ENCODE measurements at regions not wholly inside any gene's neighbourhood (a gene's known extent, or its start where the extent isn't known, plus 50 kb on each side); places are given as distances from the start of the nearest gene placed in this dataset.

GRCh38 chr5:158074992-158075769 lies 216.2 kb upstream of the CLINT1 start:
- TF ChIP-seq POLR2A (IDR thresholded peaks at IDR 0.05), result no peak
- peak; percentile 61 to 79 (median 71) for TF ChIP-seq CTCF (IDR thresholded peaks at IDR 0.05)
